PC-9 (cell line): ENCODE measurements at regions not wholly inside any gene's neighbourhood (a gene's known extent, or its start where the extent isn't known, plus 50 kb on each side); places are given as distances from the start of the nearest gene placed in this dataset.
A peak's percentile ranks its signal among the peaks of the same experiment; 100 is the strongest.

Experiments used
- BruUV-seq: library from RNA; stranded (reverse); fragments of 400-500 nt; replicated peaks from 2 replicates; lab custom pipeline; 2021; lab: Mats Ljungman, UMichigan
- CTCF ChIA-PET: fragments of 300-600 bp; sonication (Branson Sonifier 250); formaldehyde crosslinking; loops from one replicate; lab custom pipeline; 2022; ENCODE audit warnings: antibody characterized with exemption; lab: Charles Lee
- POLR2A ChIA-PET: fragments of 300-600 bp; sonication (Branson Sonifier 250); formaldehyde crosslinking; loops from one replicate; lab custom pipeline; 2022; ENCODE audit warnings: antibody characterized with exemption; ENCODE audit not compliant: unreplicated experiment; lab: Charles Lee
- DNase-seq, 2 experiments: peaks; one replicate each; pipeline versions ENCODE4 v3.0.0 to v3.0.0-alpha.2; 2015 to 2022; ENCODE audit warnings: mixed read lengths in 1 of 2
- H2AFZ ChIP-seq: fragments of 200-600 bp; sonication (generic); 2 replicates; pipeline ENCODE4 v1.8.1; 2017; ENCODE audit warnings: antibody characterized with exemption
- H3F3A ChIP-seq: fragments of 200-600 bp; sonication (generic); 2 replicates; pipeline ENCODE4 v1.8.1; 2017; ENCODE audit warnings: antibody characterized with exemption, mild to moderate bottlenecking, low read depth; ENCODE audit not compliant: insufficient read depth
- H3K27ac ChIP-seq: fragments of 200-600 bp; sonication (generic); 2 replicates; pipeline ENCODE4 v1.6.1; 2016; ENCODE audit warnings: mixed run types
- H3K27me3 ChIP-seq: fragments of 200-600 bp; sonication (generic); 2 replicates; pipeline ENCODE4 v1.6.1; 2016; ENCODE audit warnings: low read depth, mixed run types; ENCODE audit not compliant: insufficient read depth
- H3K36me3 ChIP-seq: fragments of 200-600 bp; sonication (generic); 2 replicates; pipeline ENCODE4 v1.6.1; 2016; ENCODE audit warnings: low read depth, mixed run types
- H3K4me1 ChIP-seq: fragments of 200-600 bp; sonication (generic); replicated peaks from 2 replicates; pipeline ENCODE4 v1.6.1; 2016; ENCODE audit warnings: mixed run types; ENCODE audit not compliant: insufficient read depth
- H3K4me2 ChIP-seq: fragments of 200-600 bp; sonication (generic); 2 replicates; pipeline ENCODE4 v1.6.1; 2017; ENCODE audit warnings: mixed run types
- H3K4me3 ChIP-seq: fragments of 200-600 bp; sonication (generic); 2 replicates; pipeline ENCODE4 v1.6.1; 2016; ENCODE audit warnings: mixed run types
- H3K79me2 ChIP-seq: fragments of 200-600 bp; sonication (generic); 2 replicates; pipeline ENCODE4 v1.6.1; 2017; ENCODE audit warnings: low read depth, mixed run types
- H3K9me2 ChIP-seq: fragments of 200-600 bp; sonication (generic); 2 replicates; pipeline ENCODE4 v1.8.1; 2017; ENCODE audit warnings: mild to moderate bottlenecking; ENCODE audit not compliant: insufficient read depth
- H3K9me3 ChIP-seq: fragments of 200-600 bp; sonication (generic); 2 replicates; pipeline ENCODE4 v1.8.1; 2016; ENCODE audit warnings: low read depth; ENCODE audit not compliant: insufficient read depth
- H4K20me1 ChIP-seq: fragments of 200-600 bp; sonication (generic); 2 replicates; pipeline ENCODE4 v1.8.1; 2017; ENCODE audit not compliant: insufficient read depth
- EZH2 ChIP-seq: fragments of 200-600 bp; sonication (generic); IDR thresholded peaks from 2 replicates; pipeline ENCODE4 v1.8.0; 2017; ENCODE audit warnings: antibody characterized with exemption, low read depth
- intact Hi-C: fragments of 100-400 bp; cut with micrococcal nuclease; formaldehyde crosslinking; loops from one replicate; pipeline ENCODE4 v1.10.0; 2022; ENCODE audit not compliant: unreplicated experiment
- TF ChIP-seq, protein P1 (sequence below): fragments of 200-600 bp; sonication (generic); conservative IDR thresholded peaks from 2 replicates; pipeline ENCODE4 v1.6.1; 2017; ENCODE audit warnings: mixed run types, antibody characterized with exemption, mild to moderate bottlenecking, moderate library complexity

DNA sequence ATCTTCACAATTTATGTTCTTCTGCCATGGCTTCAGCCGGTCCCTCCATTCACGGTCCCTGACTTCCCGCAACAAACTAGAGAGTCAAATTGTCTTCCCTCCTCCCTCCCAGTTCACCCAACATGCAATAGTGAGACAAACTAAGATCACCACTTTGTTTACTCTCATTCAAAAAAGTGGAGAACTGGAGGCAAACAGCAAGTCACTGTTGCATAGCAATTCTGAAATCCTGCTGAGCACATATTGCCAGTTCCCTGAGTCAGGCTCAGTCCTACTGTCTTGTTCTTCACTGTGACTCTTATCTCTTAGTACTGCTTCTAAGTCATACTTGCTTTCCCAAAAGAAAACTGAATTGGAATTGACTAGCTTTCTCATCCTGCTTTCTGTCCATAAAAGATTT lies 287.2 kb upstream of the SASH1 start:
- H3K4me3 ChIP-seq: no peak overlapping the region
- no peaks in the 10 kb centered on the region for H3K27me3 ChIP-seq
- H3F3A ChIP-seq: no peaks in the 10 kb centered on the region
- ChIA-PET POLR2A (no interaction called here), CTCF (no interaction called here)
- no peak overlapping the region for H2AFZ ChIP-seq
- no peak overlapping the region for H3K4me2 ChIP-seq
- TF ChIP-seq, protein P1, sequence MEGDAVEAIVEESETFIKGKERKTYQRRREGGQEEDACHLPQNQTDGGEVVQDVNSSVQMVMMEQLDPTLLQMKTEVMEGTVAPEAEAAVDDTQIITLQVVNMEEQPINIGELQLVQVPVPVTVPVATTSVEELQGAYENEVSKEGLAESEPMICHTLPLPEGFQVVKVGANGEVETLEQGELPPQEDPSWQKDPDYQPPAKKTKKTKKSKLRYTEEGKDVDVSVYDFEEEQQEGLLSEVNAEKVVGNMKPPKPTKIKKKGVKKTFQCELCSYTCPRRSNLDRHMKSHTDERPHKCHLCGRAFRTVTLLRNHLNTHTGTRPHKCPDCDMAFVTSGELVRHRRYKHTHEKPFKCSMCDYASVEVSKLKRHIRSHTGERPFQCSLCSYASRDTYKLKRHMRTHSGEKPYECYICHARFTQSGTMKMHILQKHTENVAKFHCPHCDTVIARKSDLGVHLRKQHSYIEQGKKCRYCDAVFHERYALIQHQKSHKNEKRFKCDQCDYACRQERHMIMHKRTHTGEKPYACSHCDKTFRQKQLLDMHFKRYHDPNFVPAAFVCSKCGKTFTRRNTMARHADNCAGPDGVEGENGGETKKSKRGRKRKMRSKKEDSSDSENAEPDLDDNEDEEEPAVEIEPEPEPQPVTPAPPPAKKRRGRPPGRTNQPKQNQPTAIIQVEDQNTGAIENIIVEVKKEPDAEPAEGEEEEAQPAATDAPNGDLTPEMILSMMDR: no peak
- no peak for TF ChIP-seq EZH2
- no peaks in the 10 kb centered on the region for H4K20me1 ChIP-seq
- intact Hi-C loops: no loop called here
- no peak for DNase-seq
- H3K9me3 ChIP-seq: peaks cover 9% of the 10 kb centered on the region; the same call in 1 of the 2 replicates
- BruUV-seq: no TSS peak
- H3K4me1 ChIP-seq: no peaks in the 10 kb centered on the region
- no peaks in the 10 kb centered on the region for H3K79me2 ChIP-seq
- peak overlapping the region; percentile 36; the same call in 1 of the 2 replicates for H3K27ac ChIP-seq
- H3K36me3 ChIP-seq: no peaks in the 10 kb centered on the region
- no peaks in the 10 kb centered on the region for H3K9me2 ChIP-seq

DNA sequence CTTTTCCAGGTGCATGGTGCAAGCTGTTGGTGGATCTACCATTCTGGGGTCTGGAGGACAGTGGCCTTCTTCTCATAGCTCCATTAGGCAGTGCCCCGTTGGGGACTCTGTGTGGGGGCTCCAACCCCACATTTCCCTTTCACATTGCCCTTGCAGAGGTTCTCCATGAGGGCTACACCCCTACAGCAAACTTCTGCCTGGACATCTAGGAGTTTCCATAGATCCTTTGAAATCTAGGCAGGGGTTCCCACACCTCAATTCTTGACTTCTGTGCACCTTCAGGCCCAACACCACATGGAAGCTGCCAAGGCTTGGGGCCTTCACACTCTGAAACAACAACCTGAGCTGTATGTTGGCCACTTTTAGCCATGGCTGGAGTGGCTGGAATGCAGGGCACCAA lies 282.8 kb upstream of the SASH1 start:
- Histone ChIP-seq H3F3A (no peaks in the 10 kb centered on the region), H3K4me3 (no peak overlapping the region), H3K27ac (no peak overlapping the region), H3K9me3 (peaks cover 9% of the 10 kb centered on the region; the same call in 1 of the 2 replicates), H3K4me1 (no peaks in the 10 kb centered on the region), H4K20me1 (no peaks in the 10 kb centered on the region), H3K79me2 (no peaks in the 10 kb centered on the region), H3K36me3 (no peaks in the 10 kb centered on the region), H3K4me2 (no peak overlapping the region), H2AFZ (no peak overlapping the region), H3K27me3 (no peaks in the 10 kb centered on the region), H3K9me2 (no peaks in the 10 kb centered on the region)
- no TSS peak for BruUV-seq
- intact Hi-C loops: no loop called here
- TF ChIP-seq, protein P1: no peak
- TF ChIP-seq EZH2: no peak
- POLR2A ChIA-PET: no interaction called here
- CTCF ChIA-PET: no interaction called here
- DNase-seq: no peak

DNA sequence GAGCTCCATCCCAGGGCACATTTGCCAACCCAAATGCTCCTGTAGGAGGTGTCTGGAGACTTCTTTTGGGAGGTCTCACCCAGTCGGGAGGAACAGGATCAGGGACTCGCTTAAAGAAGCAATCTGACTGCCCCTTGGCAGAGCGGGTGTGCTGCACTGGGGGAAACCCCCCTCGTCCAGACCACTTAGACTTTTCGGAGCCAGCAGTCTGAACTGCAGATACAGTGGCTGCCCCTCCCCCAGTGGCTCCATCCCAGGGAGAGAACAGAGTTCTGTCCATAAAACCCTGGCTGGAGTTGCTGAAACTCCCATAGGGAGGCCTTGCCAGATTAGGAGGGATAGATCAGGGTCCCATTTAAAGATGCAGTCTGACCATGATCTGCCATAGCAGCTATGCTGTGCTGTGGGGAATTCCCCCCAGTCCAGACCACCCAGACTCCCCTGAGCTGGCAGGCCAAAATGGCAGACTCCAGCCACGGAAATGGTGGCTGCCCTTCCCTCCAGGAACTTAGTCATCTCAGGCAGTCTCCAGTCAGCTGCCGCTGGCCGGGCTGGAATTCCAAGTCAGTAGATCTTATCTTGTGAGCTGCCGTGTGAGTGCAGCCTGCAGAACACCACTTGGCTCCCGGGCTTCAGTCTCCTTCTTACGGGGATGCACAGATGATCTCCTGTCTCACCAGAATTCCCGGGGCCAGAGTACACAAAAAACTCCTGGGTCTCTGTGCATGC lies 278.1 kb upstream of the SASH1 start:
- Histone ChIP-seq H3K36me3 (no peaks in the 10 kb centered on the region), H3F3A (no peaks in the 10 kb centered on the region), H3K79me2 (no peaks in the 10 kb centered on the region), H3K4me2 (no peak overlapping the region), H3K9me2 (no peaks in the 10 kb centered on the region), H2AFZ (no peak overlapping the region), H4K20me1 (no peaks in the 10 kb centered on the region), H3K4me1 (no peaks in the 10 kb centered on the region), H3K27me3 (no peaks in the 10 kb centered on the region), H3K4me3 (no peak overlapping the region), H3K9me3 (peaks cover under 1% of the 10 kb centered on the region; the same call in 1 of the 2 replicates), H3K27ac (no peak overlapping the region)
- intact Hi-C loops: no loop called here
- TF ChIP-seq, protein P1: no peak
- no peak for TF ChIP-seq EZH2
- ChIA-PET POLR2A (no interaction called here), CTCF (no interaction called here)
- peak in 1 of 2 experiments; percentile 52 for DNase-seq
- BruUV-seq: no TSS peak
